ENCODE measurements at regions not wholly inside any gene's neighbourhood (a gene's known extent, or its start where the extent isn't known, plus 50 kb on each side); places are given as distances from the start of the nearest gene placed in this dataset.

- DNase-seq (ENCODE audit: low read depth in 4 of 4, low spot score in 1 of 4), result no peak
These were observed 207.0 kb upstream of the SALL3 start for GRCh38 chr18:78772360-78773302.

- DNase-seq (ENCODE audit: low read depth in 4 of 4, low spot score in 1 of 4), result no peak
These were observed 206.3 kb upstream of the SALL3 start for GRCh38 chr18:78773303-78773755.

GRCh38 chr18:78773819-78774218, 205.8 kb upstream of the SALL3 start:
- DNase-seq (ENCODE audit: low read depth in 4 of 4, low spot score in 1 of 4), result no peak

- no peak for DNase-seq (ENCODE audit: low read depth in 4 of 4, low spot score in 1 of 4)
These were observed 204.9 kb upstream of the SALL3 start for GRCh38 chr18:78774741-78775141.

- DNase-seq (ENCODE audit: low read depth in 4 of 4, low spot score in 1 of 4), result no peak
These were observed 203.5 kb upstream of the SALL3 start for GRCh38 chr18:78776151-78776550.

- DNase-seq (ENCODE audit: low read depth in 4 of 4, low spot score in 1 of 4), result no peak
These were observed 202.8 kb upstream of the SALL3 start for GRCh38 chr18:78776706-78777285.

- no peak for DNase-seq (ENCODE audit: low read depth in 4 of 4, low spot score in 1 of 4)
These were observed 201.6 kb upstream of the SALL3 start for GRCh38 chr18:78777992-78778391.

GRCh38 chr18:78778651-78779050, 201.0 kb upstream of the SALL3 start:
- DNase-seq (ENCODE audit: low read depth in 4 of 4, low spot score in 1 of 4), result no peak

GRCh38 chr18:78779996-78780718, 199.5 kb upstream of the SALL3 start:
- no peak for DNase-seq (ENCODE audit: low read depth in 4 of 4, low spot score in 1 of 4)

- no peak for DNase-seq (ENCODE audit: low read depth in 4 of 4, low spot score in 1 of 4)
These were observed 198.7 kb upstream of the SALL3 start for GRCh38 chr18:78780719-78781600.

- DNase-seq (ENCODE audit: low read depth in 4 of 4, low spot score in 1 of 4), result no peak
These were observed 198.0 kb upstream of the SALL3 start for GRCh38 chr18:78781601-78781960.

- no peak for DNase-seq (ENCODE audit: low read depth in 4 of 4, low spot score in 1 of 4)
These were observed 196.6 kb upstream of the SALL3 start for GRCh38 chr18:78782951-78783563.

GRCh38 chr18:78783564-78783960, 196.1 kb upstream of the SALL3 start:
- DNase-seq (ENCODE audit: low read depth in 4 of 4, low spot score in 1 of 4), result no peak

GRCh38 chr18:78784861-78785260, 194.8 kb upstream of the SALL3 start:
- DNase-seq (ENCODE audit: low read depth in 4 of 4, low spot score in 1 of 4), result no peak

GRCh38 chr18:78785706-78786105, 193.9 kb upstream of the SALL3 start:
- DNase-seq (ENCODE audit: low read depth in 4 of 4, low spot score in 1 of 4), result no peak

GRCh38 chr18:78786776-78787175, 192.8 kb upstream of the SALL3 start:
- no peak for DNase-seq (ENCODE audit: low read depth in 4 of 4, low spot score in 1 of 4)

- DNase-seq (ENCODE audit: low read depth in 4 of 4, low spot score in 1 of 4), result no peak
These were observed 191.9 kb upstream of the SALL3 start for GRCh38 chr18:78787751-78788150.

- no peak for DNase-seq (ENCODE audit: low read depth in 4 of 4, low spot score in 1 of 4)
These were observed 191.5 kb upstream of the SALL3 start for GRCh38 chr18:78788161-78788560.

GRCh38 chr18:78789850-78790249, 189.8 kb upstream of the SALL3 start:
- DNase-seq (ENCODE audit: low read depth in 4 of 4, low spot score in 1 of 4), result no peak

- no peak for DNase-seq (ENCODE audit: low read depth in 4 of 4, low spot score in 1 of 4)
These were observed 189.1 kb upstream of the SALL3 start for GRCh38 chr18:78790511-78790910.
